Ovary (tissue), 7 donors: ENCODE measurements at regions not wholly inside any gene's neighbourhood (a gene's known extent, or its start where the extent isn't known, plus 50 kb on each side); places are given as distances from the start of the nearest gene placed in this dataset.

Source experiments
- DNase-seq, 5 donors: peaks; one replicate each; pipeline ENCODE4 v3.0.0-alpha.2; 2019 to 2020
- H3K27ac ChIP-seq, 2 donors: fragments of 200-600 bp; one replicate each; pipeline versions ENCODE4 v1.5.1 to v1.8.0; 2019 to 2022
- H3K27me3 ChIP-seq: fragments of 200-600 bp; one replicate; pipeline ENCODE4 v1.8.0; 2022
- H3K36me3 ChIP-seq: fragments of 200-600 bp; sonication (generic); one replicate; pipeline ENCODE4 v1.5.1; 2019
- H3K4me1 ChIP-seq: one replicate; pipeline ENCODE4 v1.8.1; 2013; ENCODE audit warnings: mild to moderate bottlenecking, moderate library complexity; ENCODE audit not compliant: insufficient read depth
- H3K4me3 ChIP-seq: fragments of 200-600 bp; sonication (generic); one replicate; pipeline ENCODE4 v1.5.1; 2017
- H3K9me3 ChIP-seq, 2 donors: fragments of 200-600 bp in 1 of 2; sonication (generic) in 1 of 2; one replicate each; pipeline versions ENCODE4 v1.5.1 to v1.8.1; 2013 to 2019; ENCODE audit warnings: mild to moderate bottlenecking in 1 of 2, moderate library complexity in 1 of 2
- CTCF ChIP-seq, 3 donors: fragments of 450-650 bp in 2 of 3; fragments of 200-600 bp in 1 of 3; IDR thresholded peaks; one replicate each; pipeline versions ENCODE4 v1.5.1 to v1.8.0; 2016 to 2022; ENCODE audit warnings: antibody characterized with exemption in 3 of 3, mild to moderate bottlenecking in 1 of 3
- EP300 ChIP-seq: sonication (generic); formaldehyde crosslinking; IDR thresholded peaks from one replicate; pipeline ENCODE4 v1.6.1; 2017; ENCODE audit warnings: antibody characterized with exemption
- POLR2A ChIP-seq: fragments of 450-650 bp; IDR thresholded peaks from one replicate; pipeline ENCODE4 v1.6.1; 2017; ENCODE audit warnings: antibody characterized with exemption, mild to moderate bottlenecking, moderate library complexity
- WGBS, 3 donors: extraction: QIAGEN DNeasy Blood & Tissue Kit in 1 of 3; methylation state at CpG; one replicate each; pipeline versions ENCODE4 v1.1.5 to v1.1.7; 2013 to 2017; 5-methylcytosine and 5-hydroxymethylcytosine counted together
- intact Hi-C, 4 donors: fragments of 100-400 bp; cut with DNase I; formaldehyde crosslinking; loops; one replicate each; pipeline versions ENCODE4 v1.11.0 to v1.15.1; 2022 to 2023
- donor health status: DM: no; HTN: no; CAD: no; lungs with moderate emphysema.
- donor health status: DM: no; HTN: no; CAD: no.
- donor health status: Bipolar disorder and iron deficiency.
- donor health status: DM: no; HTN: no; CAD: no.
- donor health status: DM: yes; HTN: yes; CAD: no.

GRCh38 chrX:95218976-95219375 is 1465.7 kb upstream of the DIAPH2 start:
- TF ChIP-seq POLR2A (no peak), EP300 (no peak), CTCF (IDR thresholded peaks at IDR 0.05) (no peak)
- intact Hi-C loops: no loop called here
- no peaks in the 10 kb centered on the region for H3K9me3 ChIP-seq
- H3K4me3 ChIP-seq: no peak overlapping the region
- H3K36me3 ChIP-seq: no peaks in the 10 kb centered on the region
- no peaks in the 10 kb centered on the region for H3K4me1 ChIP-seq
- H3K27ac ChIP-seq: no peak overlapping the region
- no peak for DNase-seq
- no peaks in the 10 kb centered on the region for H3K27me3 ChIP-seq
- WGBS, 3 donors: 32 to 52% (median 37%) methylated on average over 4 of the region's 4 CpGs

- WGBS, 3 donors: 78 to 84% (median 81%) methylated on average over 2 of the region's 2 CpGs
- Histone ChIP-seq H3K9me3 (no peaks in the 10 kb centered on the region), H3K27ac (no peak overlapping the region), H3K27me3 (no peaks in the 10 kb centered on the region), H3K4me1 (no peaks in the 10 kb centered on the region), H3K4me3 (no peak overlapping the region), H3K36me3 (no peaks in the 10 kb centered on the region)
- no peak for DNase-seq
- no peak for TF ChIP-seq CTCF (IDR thresholded peaks at IDR 0.05)
- TF ChIP-seq POLR2A: no peak
- no peak for TF ChIP-seq EP300
- intact Hi-C loops: no loop called here
Measured at GRCh38 chrX:95248386-95248785, 1436.3 kb upstream of the DIAPH2 start.

- H3K9me3 ChIP-seq: no peaks in the 10 kb centered on the region
- no peak for DNase-seq
- no peaks in the 10 kb centered on the region for H3K27me3 ChIP-seq
- H3K36me3 ChIP-seq: no peaks in the 10 kb centered on the region
- no peak for TF ChIP-seq EP300
- TF ChIP-seq POLR2A: no peak
- TF ChIP-seq CTCF (IDR thresholded peaks at IDR 0.05): no peak
- intact Hi-C loops: no loop called here
- WGBS, 3 donors: 69 to 75% (median 74%) methylated on average over 3 of the region's 3 CpGs
- no peaks in the 10 kb centered on the region for H3K4me1 ChIP-seq
- H3K27ac ChIP-seq: no peak overlapping the region
- H3K4me3 ChIP-seq: no peak overlapping the region
Measured at GRCh38 chrX:95290455-95290854, 1394.2 kb upstream of the DIAPH2 start.

GRCh38 chrX:95291561-95291960 is 1393.1 kb upstream of the DIAPH2 start:
- H3K9me3 ChIP-seq: no peaks in the 10 kb centered on the region
- no peak overlapping the region for H3K4me3 ChIP-seq
- no peak overlapping the region for H3K27ac ChIP-seq
- intact Hi-C loops: no loop called here
- no peak for TF ChIP-seq EP300
- no peak for TF ChIP-seq POLR2A
- no peak for TF ChIP-seq CTCF (IDR thresholded peaks at IDR 0.05)
- no peaks in the 10 kb centered on the region for H3K4me1 ChIP-seq
- DNase-seq: no peak
- H3K36me3 ChIP-seq: no peaks in the 10 kb centered on the region
- no peaks in the 10 kb centered on the region for H3K27me3 ChIP-seq

GRCh38 chrX:95318882-95319281 is 1365.8 kb upstream of the DIAPH2 start:
- WGBS, 3 donors: 35 to 43% (median 42%) methylated on average over 4 of the region's 4 CpGs

More at GRCh38 chrX:95318882-95319281, 1365.8 kb upstream of the DIAPH2 start:
- TF ChIP-seq CTCF (IDR thresholded peaks at IDR 0.05) (no peak), EP300 (no peak), POLR2A (no peak)
- Histone ChIP-seq H3K4me1 (no peaks in the 10 kb centered on the region), H3K27ac (no peak overlapping the region), H3K27me3 (no peaks in the 10 kb centered on the region), H3K9me3 (no peaks in the 10 kb centered on the region), H3K36me3 (no peaks in the 10 kb centered on the region), H3K4me3 (no peak overlapping the region)
- intact Hi-C loops: no loop called here
- no peak for DNase-seq
